HepG2 (cell line): ENCODE measurements at regions not wholly inside any gene's neighbourhood (a gene's known extent, or its start where the extent isn't known, plus 50 kb on each side); places are given as distances from the start of the nearest gene placed in this dataset.

Source experiments
- ADNP ChIP-seq: sonication (generic); formaldehyde crosslinking; IDR thresholded peaks from 2 replicates; pipeline ENCODE4 v1.4.0; 2020; ENCODE audit warnings: missing genetic modification reagents
- FOSL1 ChIP-seq: sonication (generic); formaldehyde crosslinking; IDR thresholded peaks from 2 replicates; pipeline ENCODE4 v1.9.0; 2021; ENCODE audit warnings: missing genetic modification reagents, borderline replicate concordance
- NFKBIZ ChIP-seq: IDR thresholded peaks from 2 replicates; pipeline ENCODE4 v1.6.1; 2018; ENCODE audit warnings: missing genetic modification reagents, missing compliant biosample characterization
- NR1H2 ChIP-seq: sonication (generic); formaldehyde crosslinking; IDR thresholded peaks from 2 replicates; pipeline ENCODE4 v1.8.1; 2022; ENCODE audit warnings: low read depth, missing genetic modification reagents, borderline replicate concordance
- ZNF746 ChIP-seq: sonication (generic); formaldehyde crosslinking; IDR thresholded peaks from 2 replicates; pipeline ENCODE4 v1.8.0; 2022; ENCODE audit warnings: mild to moderate bottlenecking, missing genetic modification reagents
- ZZZ3 ChIP-seq: sonication (generic); formaldehyde crosslinking; IDR thresholded peaks from 2 replicates; pipeline ENCODE4 v1.4.0; 2020; ENCODE audit warnings: missing genetic modification reagents, mild to moderate bottlenecking, borderline replicate concordance
- TF ChIP-seq, protein P1 (sequence below): sonication (generic); formaldehyde crosslinking; IDR thresholded peaks from 2 replicates; pipeline ENCODE4 v1.5.0; 2020; ENCODE audit warnings: mild to moderate bottlenecking, missing genetic modification reagents, moderate library complexity

DNA sequence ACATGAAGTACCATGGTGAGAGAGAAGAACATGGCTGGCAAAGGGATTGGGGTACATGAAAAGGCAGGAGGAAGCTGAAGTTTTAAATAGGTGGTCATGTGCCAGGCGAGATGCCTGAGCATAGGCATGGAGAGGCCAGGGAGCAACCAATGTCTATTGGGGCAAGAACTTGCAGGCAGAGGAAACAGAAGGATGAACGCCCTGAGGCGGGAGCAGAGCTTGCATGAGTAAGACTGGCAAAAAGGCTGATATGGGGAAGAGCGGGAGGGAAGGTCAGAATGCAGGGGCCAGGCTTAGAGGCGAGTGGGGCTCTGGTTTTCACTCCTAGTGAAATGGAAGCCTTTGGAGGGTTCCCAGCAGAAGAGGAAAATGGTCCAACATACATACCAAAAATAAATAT lies 52.5 kb upstream of the VSTM5 start:
- TF ChIP-seq ADNP (CRISPR knock-in tag) (no peak), ZNF746 (CRISPR knock-in tag) (no peak), ZZZ3 (CRISPR knock-in tag) (no peak), NR1H2 (CRISPR knock-in tag) (no peak), NFKBIZ (CRISPR knock-in tag) (no peak), FOSL1 (CRISPR knock-in tag) (no peak)
- TF ChIP-seq, protein P1, sequence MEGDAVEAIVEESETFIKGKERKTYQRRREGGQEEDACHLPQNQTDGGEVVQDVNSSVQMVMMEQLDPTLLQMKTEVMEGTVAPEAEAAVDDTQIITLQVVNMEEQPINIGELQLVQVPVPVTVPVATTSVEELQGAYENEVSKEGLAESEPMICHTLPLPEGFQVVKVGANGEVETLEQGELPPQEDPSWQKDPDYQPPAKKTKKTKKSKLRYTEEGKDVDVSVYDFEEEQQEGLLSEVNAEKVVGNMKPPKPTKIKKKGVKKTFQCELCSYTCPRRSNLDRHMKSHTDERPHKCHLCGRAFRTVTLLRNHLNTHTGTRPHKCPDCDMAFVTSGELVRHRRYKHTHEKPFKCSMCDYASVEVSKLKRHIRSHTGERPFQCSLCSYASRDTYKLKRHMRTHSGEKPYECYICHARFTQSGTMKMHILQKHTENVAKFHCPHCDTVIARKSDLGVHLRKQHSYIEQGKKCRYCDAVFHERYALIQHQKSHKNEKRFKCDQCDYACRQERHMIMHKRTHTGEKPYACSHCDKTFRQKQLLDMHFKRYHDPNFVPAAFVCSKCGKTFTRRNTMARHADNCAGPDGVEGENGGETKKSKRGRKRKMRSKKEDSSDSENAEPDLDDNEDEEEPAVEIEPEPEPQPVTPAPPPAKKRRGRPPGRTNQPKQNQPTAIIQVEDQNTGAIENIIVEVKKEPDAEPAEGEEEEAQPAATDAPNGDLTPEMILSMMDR = no peak
